ENCODE measurements at regions not wholly inside any gene's neighbourhood (a gene's known extent, or its start where the extent isn't known, plus 50 kb on each side); places are given as distances from the start of the nearest gene placed in this dataset.

DNA sequence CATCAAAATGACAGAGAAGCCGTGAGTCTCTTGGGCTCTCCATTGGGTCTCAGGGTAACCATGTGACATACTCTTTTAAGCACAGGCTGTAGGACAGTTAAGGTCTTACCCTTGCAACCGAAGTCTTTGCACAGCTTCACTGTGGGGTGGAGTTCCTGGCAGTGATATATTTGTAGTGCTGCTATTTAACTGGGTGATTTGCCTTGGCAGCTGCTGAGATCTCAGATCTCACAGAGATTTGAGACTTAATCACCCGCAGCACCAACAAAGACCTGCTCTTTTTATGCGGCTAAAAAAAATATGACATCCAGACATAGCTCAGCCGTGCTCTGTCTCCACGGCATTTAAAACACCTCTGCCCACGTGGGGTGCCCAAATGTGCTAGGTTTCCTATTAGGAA is 63.4 kb upstream of the NPTX2 start:
- TF ChIP-seq EZH2phosphoT487 (IDR thresholded peaks at IDR 0.05; ENCODE audit: borderline replicate concordance, low read length) (no peak), CTCF (conservative IDR thresholded peaks at IDR 0.05; ENCODE audit: low read depth, low read length) (no peak), EZH2 (IDR thresholded peaks at IDR 0.05; ENCODE audit: low read length, unreplicated experiment) (no peak)
- ChIA-PET CTCF (no interaction called here), POLR2A (ENCODE audit: unreplicated experiment) (no interaction called here)
- H3K4me3 ChIP-seq (ENCODE audit: low read length), result no peak overlapping the region
- H2AFZ ChIP-seq (ENCODE audit: low read length), result no peak overlapping the region
- no peaks in the 10 kb centered on the region for H3K9me3 ChIP-seq (ENCODE audit: low read length)
- BruUV-seq (replicated peaks), result no TSS peak
- peaks cover 10% of the 10 kb centered on the region; the same call in 1 of the 2 replicates for H3K4me1 ChIP-seq (ENCODE audit: insufficient read depth, low read length)
- no peaks in the 10 kb centered on the region for H3K36me3 ChIP-seq (ENCODE audit: low read depth, low read length)
- H3K4me2 ChIP-seq (ENCODE audit: low read length), result no peak overlapping the region
- H3K79me2 ChIP-seq (ENCODE audit: low read length), result no peaks in the 10 kb centered on the region
- intact Hi-C loops (cut with micrococcal nuclease), result no loop called here
- H3K27me3 ChIP-seq (ENCODE audit: low read length), result peaks cover 3% of the 10 kb centered on the region; the same call in 1 of the 2 replicates
- no peak for DNase-seq
- no peak overlapping the region for H3K9ac ChIP-seq (ENCODE audit: low read length)
- H3K9me2 ChIP-seq (replicated peaks; ENCODE audit: low read length), result no peaks in the 10 kb centered on the region
- no peaks in the 10 kb centered on the region for H4K20me1 ChIP-seq (ENCODE audit: low read length)
- no peak for ATAC-seq
- H3K27ac ChIP-seq (ENCODE audit: low read length), result no peak overlapping the region
- H3F3A ChIP-seq (ENCODE audit: low read length, unreplicated experiment), result no peaks in the 10 kb centered on the region

DNA sequence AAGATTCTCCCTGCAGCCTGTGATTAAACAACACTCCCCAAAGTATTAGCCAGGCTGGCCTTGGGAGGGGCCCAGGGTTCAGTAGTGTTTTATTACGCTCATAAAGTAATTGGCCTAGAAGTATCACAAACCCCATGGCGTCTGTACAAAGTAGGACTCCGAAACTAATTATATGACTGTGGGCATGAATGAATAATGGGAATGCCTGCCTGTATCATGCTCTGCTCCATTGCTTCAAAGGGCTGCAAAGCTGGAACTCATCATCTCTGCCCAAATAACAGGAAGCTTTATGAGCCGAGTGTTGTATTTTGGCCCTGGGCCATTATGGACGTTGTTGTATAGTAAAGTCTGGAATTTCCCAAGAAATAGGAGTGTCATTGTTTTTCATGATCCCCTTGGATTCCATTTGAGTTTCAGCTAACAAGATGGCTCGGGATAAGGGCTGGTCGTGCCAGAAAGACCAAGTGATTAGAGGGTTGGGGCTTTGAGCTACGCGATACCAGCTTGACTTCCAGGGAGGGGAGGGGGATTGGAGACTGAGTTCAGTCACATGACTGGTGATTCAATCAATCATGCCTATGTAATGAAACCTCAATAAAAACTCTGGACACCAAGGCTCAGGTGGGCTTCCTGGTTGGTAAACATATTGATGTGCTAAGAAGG is 65.3 kb upstream of the NPTX2 start:
- Histone ChIP-seq H3K4me3 (ENCODE audit: low read length) (no peak overlapping the region), H3K27me3 (ENCODE audit: low read length) (peaks cover 20% of the 10 kb centered on the region), H2AFZ (ENCODE audit: low read length) (no peak overlapping the region), H3K4me1 (ENCODE audit: insufficient read depth, low read length) (peaks cover 6% of the 10 kb centered on the region; the same call in 1 of the 2 replicates), H3K9me2 (replicated peaks; ENCODE audit: low read length) (no peaks in the 10 kb centered on the region), H3K4me2 (ENCODE audit: low read length) (no peak overlapping the region), H3F3A (ENCODE audit: low read length, unreplicated experiment) (no peaks in the 10 kb centered on the region), H3K27ac (ENCODE audit: low read length) (no peak overlapping the region), H3K9ac (ENCODE audit: low read length) (no peak overlapping the region), H3K79me2 (ENCODE audit: low read length) (no peaks in the 10 kb centered on the region), H4K20me1 (ENCODE audit: low read length) (no peaks in the 10 kb centered on the region), H3K36me3 (ENCODE audit: low read depth, low read length) (no peaks in the 10 kb centered on the region), H3K9me3 (ENCODE audit: low read length) (no peaks in the 10 kb centered on the region)
- no TSS peak for BruUV-seq (replicated peaks)
- intact Hi-C loops (cut with micrococcal nuclease), result no loop called here
- no peak for DNase-seq
- CTCF ChIA-PET, result no interaction called here
- POLR2A ChIA-PET (ENCODE audit: unreplicated experiment), result interaction anchor here (0.6 kb wide), 1 partner anchor 1883 kb away, joined by 3 read pairs; no protein-coding TSS in a partner anchor
- no peak for TF ChIP-seq CTCF (conservative IDR thresholded peaks at IDR 0.05; ENCODE audit: low read depth, low read length)
- TF ChIP-seq EZH2phosphoT487 (IDR thresholded peaks at IDR 0.05; ENCODE audit: borderline replicate concordance, low read length), result no peak
- TF ChIP-seq EZH2 (IDR thresholded peaks at IDR 0.05; ENCODE audit: low read length, unreplicated experiment), result no peak
- no peak for ATAC-seq

DNA sequence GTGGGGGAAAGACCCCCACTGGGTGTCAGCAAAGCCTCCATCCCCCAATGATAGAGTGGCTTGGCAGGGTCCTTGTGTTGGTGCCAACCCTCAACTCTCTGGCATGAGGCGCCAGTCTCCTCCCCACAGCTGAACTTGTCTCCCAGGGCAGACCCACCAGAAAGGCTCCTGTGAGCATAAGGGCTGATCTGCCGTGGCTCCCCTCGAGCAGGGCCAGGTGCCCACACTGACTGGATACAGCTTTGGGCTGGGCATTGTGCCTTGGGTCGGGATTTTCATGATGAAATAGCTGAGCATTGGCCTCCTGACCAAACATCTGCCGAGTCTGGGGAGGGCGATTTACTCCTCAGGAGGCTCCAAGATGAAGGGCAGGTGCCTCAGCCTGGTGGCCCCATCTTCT is 68.1 kb upstream of the NPTX2 start:
- no TSS peak for BruUV-seq (replicated peaks)
- H3K9me3 ChIP-seq (ENCODE audit: low read length), result no peaks in the 10 kb centered on the region
- H2AFZ ChIP-seq (ENCODE audit: low read length), result no peak overlapping the region
- H3K27ac ChIP-seq (ENCODE audit: low read length), result no peak overlapping the region
- H3K4me1 ChIP-seq (ENCODE audit: insufficient read depth, low read length), result no peaks in the 10 kb centered on the region
- no peaks in the 10 kb centered on the region for H3K9me2 ChIP-seq (replicated peaks; ENCODE audit: low read length)
- TF ChIP-seq CTCF (conservative IDR thresholded peaks at IDR 0.05; ENCODE audit: low read depth, low read length) (no peak), EZH2 (IDR thresholded peaks at IDR 0.05; ENCODE audit: low read length, unreplicated experiment) (no peak), EZH2phosphoT487 (IDR thresholded peaks at IDR 0.05; ENCODE audit: borderline replicate concordance, low read length) (no peak)
- H4K20me1 ChIP-seq (ENCODE audit: low read length), result no peaks in the 10 kb centered on the region
- no peak overlapping the region for H3K4me2 ChIP-seq (ENCODE audit: low read length)
- CTCF ChIA-PET, result no interaction called here
- peaks cover 20% of the 10 kb centered on the region for H3K27me3 ChIP-seq (ENCODE audit: low read length)
- no peaks in the 10 kb centered on the region for H3K36me3 ChIP-seq (ENCODE audit: low read depth, low read length)
- DNase-seq, result no peak
- H3K9ac ChIP-seq (ENCODE audit: low read length), result no peak overlapping the region
- POLR2A ChIA-PET (ENCODE audit: unreplicated experiment), result no interaction called here
- no peak for ATAC-seq
- H3K4me3 ChIP-seq (ENCODE audit: low read length), result no peak overlapping the region
- no peaks in the 10 kb centered on the region for H3K79me2 ChIP-seq (ENCODE audit: low read length)
- no peaks in the 10 kb centered on the region for H3F3A ChIP-seq (ENCODE audit: low read length, unreplicated experiment)
- intact Hi-C loops (cut with micrococcal nuclease), result no loop called here

Measured in PC-3 (cell line).